KBM-7 (cell line): ENCODE measurements at regions not wholly inside any gene's neighbourhood (a gene's known extent, or its start where the extent isn't known, plus 50 kb on each side); places are given as distances from the start of the nearest gene placed in this dataset.

Source experiments
- DNase-seq: peaks from one replicate; pipeline ENCODE4 v3.0.0-alpha.2; 2015
- in situ Hi-C: fragments of 300-500 bp; cut with MboI; formaldehyde crosslinking; loops from 2 replicates; pipeline ENCODE4 v1.14.3; 2020; ENCODE audit warnings: low sequenced_read_pairs, low pct_unique_long_range_greater_than_20kb, mixed read lengths

- in situ Hi-C loops = loop anchor here (25.0 kb wide), 2 partner anchors 726 to 876 kb away; no protein-coding TSS in a partner anchor
- DNase-seq = no peak
Observed at GRCh38 chr14:89036371-89036770, 211.9 kb downstream of the TTC8 start.

- in situ Hi-C loops = loop anchor here (25.0 kb wide), 2 partner anchors 725 to 875 kb away; no protein-coding TSS in a partner anchor
Observed at GRCh38 chr14:89037065-89037464, 212.6 kb downstream of the TTC8 start.

GRCh38 chr14:89040080-89040459, 215.6 kb downstream of the TTC8 start:
- in situ Hi-C loops = loop anchor here (25.0 kb wide), 2 partner anchors 722 to 872 kb away; no protein-coding TSS in a partner anchor
- no peak for DNase-seq

More at GRCh38 chr14:89037065-89037464, 212.6 kb downstream of the TTC8 start:
- DNase-seq = no peak

GRCh38 chr14:89040460-89041256, 216.2 kb downstream of the TTC8 start:
- peak; percentile 92 for DNase-seq
- in situ Hi-C loops = loop anchor here (25.0 kb wide), 2 partner anchors 722 to 872 kb away; no protein-coding TSS in a partner anchor

- in situ Hi-C loops = loop anchor here (25.0 kb wide), 2 partner anchors 721 to 871 kb away; no protein-coding TSS in a partner anchor
- DNase-seq = peak; percentile 57
Observed at GRCh38 chr14:89041257-89041582, 216.8 kb downstream of the TTC8 start.

- in situ Hi-C loops = loop anchor here (25.0 kb wide), 2 partner anchors 720 to 870 kb away; no protein-coding TSS in a partner anchor
Observed at GRCh38 chr14:89042021-89042420, 217.6 kb downstream of the TTC8 start.

GRCh38 chr14:89053303-89053702, 228.9 kb downstream of the TTC8 start:
- no peak for DNase-seq
- in situ Hi-C loops = no loop called here

More at GRCh38 chr14:89042021-89042420, 217.6 kb downstream of the TTC8 start:
- DNase-seq = no peak

- no peak for DNase-seq
- in situ Hi-C loops = no loop called here
Observed at GRCh38 chr14:89056394-89056793, 231.9 kb downstream of the TTC8 start.

- DNase-seq = no peak
- in situ Hi-C loops = no loop called here
Observed at GRCh38 chr14:89058697-89059096, 234.2 kb downstream of the TTC8 start.

- no peak for DNase-seq
- in situ Hi-C loops = no loop called here
Observed at GRCh38 chr14:89060191-89060590, 235.7 kb downstream of the TTC8 start.

- DNase-seq = no peak
- in situ Hi-C loops = no loop called here
Observed at GRCh38 chr14:89061696-89062095, 237.2 kb downstream of the TTC8 start.

- in situ Hi-C loops = no loop called here
- no peak for DNase-seq
Observed at GRCh38 chr14:89065879-89066278, 241.4 kb downstream of the TTC8 start.

- peak; percentile 13 for DNase-seq
- in situ Hi-C loops = no loop called here
Observed at GRCh38 chr14:89067293-89067972, 243.0 kb downstream of the TTC8 start.

GRCh38 chr14:89078021-89078795, 253.8 kb downstream of the TTC8 start:
- in situ Hi-C loops = no loop called here
- no peak for DNase-seq

GRCh38 chr14:89085231-89085731, 260.8 kb downstream of the TTC8 start:
- in situ Hi-C loops = no loop called here

GRCh38 chr14:89085737-89086382, 261.4 kb downstream of the TTC8 start:
- in situ Hi-C loops = no loop called here
- DNase-seq = no peak

More at GRCh38 chr14:89085231-89085731, 260.8 kb downstream of the TTC8 start:
- DNase-seq = no peak

GRCh38 chr14:89088530-89088929, 264.1 kb downstream of the TTC8 start:
- no peak for DNase-seq
- in situ Hi-C loops = no loop called here

- in situ Hi-C loops = no loop called here
Observed at GRCh38 chr14:89089330-89089729, 264.9 kb downstream of the TTC8 start.

GRCh38 chr14:89091781-89092180, 267.3 kb downstream of the TTC8 start:
- DNase-seq = no peak
- in situ Hi-C loops = no loop called here

More at GRCh38 chr14:89089330-89089729, 264.9 kb downstream of the TTC8 start:
- DNase-seq = no peak
